ENCODE measurements at regions not wholly inside any gene's neighbourhood (a gene's known extent, or its start where the extent isn't known, plus 50 kb on each side); places are given as distances from the start of the nearest gene placed in this dataset.

GRCh38 chr5:84536797-84537196 lies 152.1 kb upstream of the EDIL3 start:
- no peaks in the 10 kb centered on the region for H3K27me3 ChIP-seq
- intact Hi-C loops (cut with DNase I): no loop called here

DNA sequence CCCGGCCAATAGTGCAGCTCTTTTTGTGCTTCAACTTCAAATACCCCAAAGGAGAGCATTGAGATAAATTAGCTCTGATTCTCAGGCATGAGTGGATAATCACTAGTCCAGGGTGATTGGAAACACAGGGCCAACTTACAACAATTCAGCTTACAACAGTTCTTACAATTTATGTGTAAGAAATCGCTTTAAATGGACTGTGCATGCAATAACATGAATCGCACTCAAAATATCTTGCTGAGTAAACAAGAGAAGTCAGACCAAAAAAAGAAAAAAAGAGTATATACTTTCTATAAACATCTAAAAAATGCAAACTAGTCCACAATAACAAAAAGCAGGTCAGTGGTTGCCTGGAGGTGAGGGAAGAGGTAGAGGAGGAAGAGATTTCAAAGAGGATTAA lies 150.6 kb upstream of the EDIL3 start:
- Histone ChIP-seq H3K36me3 (no peaks in the 10 kb centered on the region), H3K9me3 (peaks cover 0 to 8% (median 0%) of the 10 kb centered on the region in 12 donors), H3K27ac (no peak overlapping the region), H3K4me1 (no peaks in the 10 kb centered on the region), H3K27me3 (no peaks in the 10 kb centered on the region), H3K4me3 (no peak overlapping the region)
- intact Hi-C loops (cut with DNase I): no loop called here
- DNase-seq (no peak), ATAC-seq (no peak)
- TF ChIP-seq CTCF (IDR thresholded peaks at IDR 0.05): no peak
- no peak for TF ChIP-seq POLR2A (IDR thresholded peaks at IDR 0.05)
- 81 to 94% (median 83%) methylated on average over 3 of the region's 3 CpGs for WGBS, 4 donors

More at GRCh38 chr5:84536797-84537196, 152.1 kb upstream of the EDIL3 start:
- H3K9me3 ChIP-seq: peaks cover 0 to 23% (median 0%) of the 10 kb centered on the region in 12 donors
- H3K4me3 ChIP-seq: no peak overlapping the region
- 77 to 82% (median 80%) methylated on average over 3 of the region's 3 CpGs for WGBS, 4 donors
- no peaks in the 10 kb centered on the region for H3K36me3 ChIP-seq
- ATAC-seq (no peak), DNase-seq (no peak)
- no peak overlapping the region for H3K27ac ChIP-seq
- H3K4me1 ChIP-seq: no peaks in the 10 kb centered on the region
- TF ChIP-seq POLR2A (IDR thresholded peaks at IDR 0.05) (no peak), CTCF (IDR thresholded peaks at IDR 0.05) (no peak)

DNA sequence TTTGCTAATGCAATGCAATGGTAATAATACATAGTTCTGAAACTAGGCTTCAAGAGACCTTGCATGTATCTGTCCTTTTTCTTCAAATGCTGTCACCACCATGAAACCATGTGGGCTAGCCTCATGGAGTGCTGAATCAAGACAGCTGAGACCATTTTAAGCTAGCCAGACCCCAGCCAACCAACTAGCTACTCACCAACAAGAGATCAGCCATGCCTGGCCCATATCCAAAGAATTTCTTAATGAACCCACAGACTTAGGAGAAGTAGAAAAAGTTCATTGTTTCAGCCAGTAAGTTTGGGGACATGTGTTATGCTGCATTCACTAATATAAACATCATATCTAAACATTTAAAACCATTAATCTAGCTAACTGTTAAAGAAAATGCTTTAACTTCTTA lies 139.8 kb upstream of the EDIL3 start:
- no peak for TF ChIP-seq POLR2A (IDR thresholded peaks at IDR 0.05)
- no peak for TF ChIP-seq CTCF (IDR thresholded peaks at IDR 0.05)
- no peak for ATAC-seq
- H3K27ac ChIP-seq: no peak overlapping the region
- no peaks in the 10 kb centered on the region for H3K27me3 ChIP-seq
- no peak overlapping the region for H3K4me3 ChIP-seq
- no peaks in the 10 kb centered on the region for H3K4me1 ChIP-seq
- intact Hi-C loops (cut with DNase I): no loop called here
- peaks cover 0 to 3% (median 0%) of the 10 kb centered on the region in 12 donors for H3K9me3 ChIP-seq
- no peaks in the 10 kb centered on the region for H3K36me3 ChIP-seq
- no peak for DNase-seq

GRCh38 chr5:84518862-84519261 lies 134.2 kb upstream of the EDIL3 start:
- TF ChIP-seq CTCF (IDR thresholded peaks at IDR 0.05) (no peak), POLR2A (IDR thresholded peaks at IDR 0.05) (no peak)
- H3K4me1 ChIP-seq: no peaks in the 10 kb centered on the region
- DNase-seq: no peak
- ATAC-seq: no peak
- H3K36me3 ChIP-seq: no peaks in the 10 kb centered on the region
- intact Hi-C loops (cut with DNase I): no loop called here
- WGBS, 4 donors: 56 to 79% (median 72%) methylated on average over 3 of the region's 3 CpGs
- no peak overlapping the region for H3K4me3 ChIP-seq
- no peak overlapping the region for H3K27ac ChIP-seq
- H3K9me3 ChIP-seq: no peaks in the 10 kb centered on the region
- H3K27me3 ChIP-seq: no peaks in the 10 kb centered on the region

Data from heart left ventricle (tissue), 16 donors.